ENCODE measurements at regions not wholly inside any gene's neighbourhood (a gene's known extent, or its start where the extent isn't known, plus 50 kb on each side); places are given as distances from the start of the nearest gene placed in this dataset.

DNA sequence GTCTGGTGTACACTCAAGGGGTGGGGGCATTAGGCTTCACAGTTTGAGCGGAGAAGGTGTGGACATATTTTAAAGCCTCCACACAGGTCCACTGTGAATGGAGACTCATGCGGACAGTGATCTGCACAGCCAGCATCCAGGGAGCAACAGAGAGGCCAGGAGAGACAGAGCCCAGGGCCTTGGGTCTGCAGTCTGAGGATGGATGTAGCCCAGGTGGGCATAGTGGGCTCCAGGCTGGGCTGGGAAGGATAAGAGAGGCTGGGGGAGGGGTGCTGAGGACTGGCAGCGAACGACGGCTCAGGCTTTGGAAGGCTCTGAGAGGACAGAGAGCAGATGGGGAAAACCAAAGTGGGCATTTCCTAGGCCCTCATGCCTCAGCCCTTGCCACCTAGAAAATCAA lies 128.8 kb downstream of the PAPOLA start:
- no peak for ATAC-seq
- intact Hi-C loops (cut with DNase I), result no loop called here
- Histone ChIP-seq H3K27ac (no peak overlapping the region), H3K4me3 (no peak overlapping the region), H3K4me1 (no peaks in the 10 kb centered on the region), H3K9me3 (no peaks in the 10 kb centered on the region), H3K36me3 (no peaks in the 10 kb centered on the region), H3K27me3 (no peaks in the 10 kb centered on the region)
- TF ChIP-seq, protein P1, sequence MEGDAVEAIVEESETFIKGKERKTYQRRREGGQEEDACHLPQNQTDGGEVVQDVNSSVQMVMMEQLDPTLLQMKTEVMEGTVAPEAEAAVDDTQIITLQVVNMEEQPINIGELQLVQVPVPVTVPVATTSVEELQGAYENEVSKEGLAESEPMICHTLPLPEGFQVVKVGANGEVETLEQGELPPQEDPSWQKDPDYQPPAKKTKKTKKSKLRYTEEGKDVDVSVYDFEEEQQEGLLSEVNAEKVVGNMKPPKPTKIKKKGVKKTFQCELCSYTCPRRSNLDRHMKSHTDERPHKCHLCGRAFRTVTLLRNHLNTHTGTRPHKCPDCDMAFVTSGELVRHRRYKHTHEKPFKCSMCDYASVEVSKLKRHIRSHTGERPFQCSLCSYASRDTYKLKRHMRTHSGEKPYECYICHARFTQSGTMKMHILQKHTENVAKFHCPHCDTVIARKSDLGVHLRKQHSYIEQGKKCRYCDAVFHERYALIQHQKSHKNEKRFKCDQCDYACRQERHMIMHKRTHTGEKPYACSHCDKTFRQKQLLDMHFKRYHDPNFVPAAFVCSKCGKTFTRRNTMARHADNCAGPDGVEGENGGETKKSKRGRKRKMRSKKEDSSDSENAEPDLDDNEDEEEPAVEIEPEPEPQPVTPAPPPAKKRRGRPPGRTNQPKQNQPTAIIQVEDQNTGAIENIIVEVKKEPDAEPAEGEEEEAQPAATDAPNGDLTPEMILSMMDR (IDR thresholded peaks at IDR 0.05), result no peak
- no peak for DNase-seq
- 85 to 93% methylated on average over 5 of the region's 5 CpGs for WGBS, 2 donors
- no peak for FAIRE-seq

DNA sequence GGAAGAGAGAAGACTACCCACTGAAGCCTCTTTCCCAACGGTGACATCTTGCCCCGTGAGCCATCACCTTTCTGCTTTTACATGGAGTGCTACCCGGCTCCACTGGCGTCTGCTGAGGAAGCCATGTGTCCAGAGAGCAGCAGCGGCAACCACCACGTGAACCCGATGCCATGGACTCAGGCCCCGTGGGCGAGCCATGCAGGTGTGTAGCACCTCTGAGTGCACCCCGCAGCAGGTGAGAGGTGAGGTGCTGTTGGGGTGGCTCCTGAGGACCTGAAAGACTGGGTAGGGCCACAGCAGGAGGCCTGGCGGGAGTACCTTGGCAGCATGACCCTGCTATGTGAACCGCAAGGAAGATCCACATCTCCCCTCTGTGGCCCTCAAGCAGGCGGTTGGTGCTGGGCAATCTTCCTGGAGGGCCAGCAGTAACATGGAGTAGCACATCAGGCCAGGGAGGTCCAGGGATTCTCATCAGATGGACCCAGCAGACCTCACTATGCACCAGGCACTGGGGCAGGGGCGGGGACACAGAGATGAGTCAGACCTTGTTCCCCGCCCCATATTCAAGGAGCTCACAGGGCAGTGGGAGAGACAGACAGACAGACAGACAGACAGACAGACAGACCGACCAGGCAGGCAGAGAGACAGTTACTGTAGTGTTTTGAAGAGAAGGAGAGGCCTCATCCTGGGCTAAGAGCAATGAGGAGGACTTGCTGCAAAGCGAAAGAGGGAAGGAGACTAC lies 129.6 kb downstream of the PAPOLA start:
- TF ChIP-seq, protein P1 (IDR thresholded peaks at IDR 0.05), result no peak
- ATAC-seq (no peak), DNase-seq (no peak), FAIRE-seq (no peak)
- Histone ChIP-seq H3K9me3 (no peaks in the 10 kb centered on the region), H3K4me3 (no peak overlapping the region), H3K4me1 (no peaks in the 10 kb centered on the region), H3K27ac (no peak overlapping the region), H3K36me3 (no peaks in the 10 kb centered on the region), H3K27me3 (no peaks in the 10 kb centered on the region)
- 78 to 83% methylated on average over 17 of the region's 17 CpGs for WGBS, 2 donors
- intact Hi-C loops (cut with DNase I), result no loop called here

DNA sequence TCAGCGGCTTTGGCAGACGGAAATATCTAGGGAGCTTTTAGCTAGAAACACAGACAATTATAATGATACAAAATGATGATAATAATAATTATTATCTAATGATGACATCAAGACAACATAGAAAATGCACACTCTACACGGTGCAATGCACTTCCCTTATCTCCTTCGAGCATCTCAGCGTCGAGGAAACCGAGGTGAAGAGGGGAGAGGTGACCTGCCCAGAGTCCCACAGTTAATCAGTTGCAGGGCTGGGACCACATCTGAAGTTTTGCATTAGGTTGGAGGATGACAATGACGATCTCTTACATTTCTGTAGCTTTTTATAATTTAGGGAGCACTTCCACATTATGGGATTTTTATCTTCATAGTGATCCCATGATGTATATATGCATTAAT lies 130.2 kb downstream of the PAPOLA start:
- DNase-seq (no peak), ATAC-seq (no peak), FAIRE-seq (no peak)
- no peaks in the 10 kb centered on the region for H3K4me1 ChIP-seq
- H3K4me3 ChIP-seq, result no peak overlapping the region
- no peaks in the 10 kb centered on the region for H3K36me3 ChIP-seq
- 60 to 61% methylated on average over 8 of the region's 8 CpGs for WGBS, 2 donors
- TF ChIP-seq, protein P1 (IDR thresholded peaks at IDR 0.05), result no peak
- no peak overlapping the region for H3K27ac ChIP-seq
- H3K9me3 ChIP-seq, result no peaks in the 10 kb centered on the region
- intact Hi-C loops (cut with DNase I), result no loop called here
- H3K27me3 ChIP-seq, result no peaks in the 10 kb centered on the region

DNA sequence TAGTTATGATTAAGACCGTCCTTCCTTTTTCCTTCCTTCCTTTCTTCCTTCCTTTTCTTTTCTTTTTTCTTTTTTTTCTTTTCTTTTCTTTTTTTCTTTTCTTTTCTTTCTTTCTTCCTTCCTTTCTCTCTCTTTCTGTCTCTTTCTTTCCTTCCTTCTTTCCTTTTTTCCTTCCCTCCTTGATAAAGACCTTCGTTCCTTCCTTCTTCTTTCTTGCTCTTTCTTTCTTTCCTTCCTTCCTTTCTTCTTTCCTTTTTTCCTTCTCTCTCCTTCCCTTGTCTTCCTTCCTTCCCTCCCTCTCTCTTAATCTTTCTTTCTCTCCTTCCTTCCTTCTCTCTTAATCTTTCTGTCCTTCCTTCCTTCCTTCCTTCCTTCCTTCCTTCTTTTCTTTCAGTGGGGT lies 130.9 kb downstream of the PAPOLA start:
- no peak for FAIRE-seq
- H3K27me3 ChIP-seq, result no peaks in the 10 kb centered on the region
- WGBS, 2 donors, result 58 to 75% methylated on average over 2 of the region's 2 CpGs
- no peak overlapping the region for H3K27ac ChIP-seq
- no peaks in the 10 kb centered on the region for H3K9me3 ChIP-seq
- H3K36me3 ChIP-seq, result no peaks in the 10 kb centered on the region
- no peaks in the 10 kb centered on the region for H3K4me1 ChIP-seq
- intact Hi-C loops (cut with DNase I), result no loop called here
- H3K4me3 ChIP-seq, result no peak overlapping the region
- no peak for DNase-seq
- ATAC-seq, result no peak
- TF ChIP-seq, protein P1 (IDR thresholded peaks at IDR 0.05), result no peak

DNA sequence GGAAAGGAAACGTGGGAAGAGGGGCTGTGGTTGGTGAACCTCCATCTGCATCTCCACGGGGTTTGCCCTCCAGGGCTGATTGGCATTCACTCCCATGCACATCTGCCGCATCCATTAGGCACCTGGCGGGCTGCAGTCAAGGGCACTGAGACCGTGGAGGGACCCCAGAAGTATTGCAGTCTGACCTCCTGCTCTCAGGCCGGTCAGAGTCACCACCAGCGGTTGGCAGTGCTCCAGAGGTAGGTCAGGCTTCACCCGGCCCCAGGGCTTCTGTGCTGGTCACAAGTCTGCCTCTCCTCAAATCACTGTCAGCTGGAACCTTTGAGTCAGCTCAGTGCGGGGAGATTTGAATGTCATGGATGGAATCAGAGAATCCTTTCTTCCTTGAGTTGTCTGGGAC lies 132.3 kb downstream of the PAPOLA start:
- no peak for FAIRE-seq
- TF ChIP-seq, protein P1 (IDR thresholded peaks at IDR 0.05), result no peak
- no peak for ATAC-seq
- no peak for DNase-seq
- Histone ChIP-seq H3K27me3 (no peaks in the 10 kb centered on the region), H3K36me3 (no peaks in the 10 kb centered on the region), H3K4me1 (no peaks in the 10 kb centered on the region), H3K4me3 (no peak overlapping the region), H3K9me3 (no peaks in the 10 kb centered on the region), H3K27ac (no peak overlapping the region)
- intact Hi-C loops (cut with DNase I), result no loop called here
- WGBS, 2 donors, result 70 to 77% methylated on average over 9 of the region's 9 CpGs

Data from pancreas (tissue), 10 donors.